ENCODE measurements at regions not wholly inside any gene's neighbourhood (a gene's known extent, or its start where the extent isn't known, plus 50 kb on each side); places are given as distances from the start of the nearest gene placed in this dataset.

GRCh38 chr3:150300852-150301517 is 107.1 kb upstream of the TSC22D2 start:
- H3K4me1 ChIP-seq (ENCODE audit: insufficient read depth, low read length), result peaks cover 38% of the 10 kb centered on the region
- H3K9ac ChIP-seq (ENCODE audit: low read depth, low read length), result no peak overlapping the region
- H3K36me3 ChIP-seq (ENCODE audit: insufficient read depth, low read length), result no peaks in the 10 kb centered on the region
- no peaks in the 10 kb centered on the region for H3K9me3 ChIP-seq (ENCODE audit: control insufficient read depth, insufficient read depth, low read length)

GRCh38 chr3:150300388-150300787 is 107.7 kb upstream of the TSC22D2 start:
- Histone ChIP-seq H3K36me3 (ENCODE audit: insufficient read depth, low read length) (no peaks in the 10 kb centered on the region), H3K9me3 (ENCODE audit: control insufficient read depth, insufficient read depth, low read length) (no peaks in the 10 kb centered on the region), H3K4me1 (ENCODE audit: insufficient read depth, low read length) (peaks cover 42% of the 10 kb centered on the region), H3K9ac (ENCODE audit: low read depth, low read length) (no peak overlapping the region)

GRCh38 chr3:150299201-150299600 is 108.9 kb upstream of the TSC22D2 start:
- H3K36me3 ChIP-seq (ENCODE audit: insufficient read depth, low read length), result no peaks in the 10 kb centered on the region
- no peaks in the 10 kb centered on the region for H3K9me3 ChIP-seq (ENCODE audit: control insufficient read depth, insufficient read depth, low read length)
- no peak overlapping the region for H3K9ac ChIP-seq (ENCODE audit: low read depth, low read length)
- peaks cover 48% of the 10 kb centered on the region for H3K4me1 ChIP-seq (ENCODE audit: insufficient read depth, low read length)

GRCh38 chr3:150296966-150297365 is 111.1 kb upstream of the TSC22D2 start:
- Histone ChIP-seq H3K36me3 (ENCODE audit: insufficient read depth, low read length) (no peaks in the 10 kb centered on the region), H3K9me3 (ENCODE audit: control insufficient read depth, insufficient read depth, low read length) (no peaks in the 10 kb centered on the region), H3K4me1 (ENCODE audit: insufficient read depth, low read length) (peaks cover 48% of the 10 kb centered on the region), H3K9ac (ENCODE audit: low read depth, low read length) (no peak overlapping the region)

- peaks cover 44% of the 10 kb centered on the region for H3K4me1 ChIP-seq (ENCODE audit: insufficient read depth, low read length)
These were observed 111.9 kb upstream of the TSC22D2 start for GRCh38 chr3:150296123-150296735.

GRCh38 chr3:150293401-150294001 is 114.6 kb upstream of the TSC22D2 start:
- no peak overlapping the region for H3K9ac ChIP-seq (ENCODE audit: low read depth, low read length)
- peaks cover 28% of the 10 kb centered on the region for H3K4me1 ChIP-seq (ENCODE audit: insufficient read depth, low read length)
- no peaks in the 10 kb centered on the region for H3K9me3 ChIP-seq (ENCODE audit: control insufficient read depth, insufficient read depth, low read length)
- H3K36me3 ChIP-seq (ENCODE audit: insufficient read depth, low read length), result no peaks in the 10 kb centered on the region

More at GRCh38 chr3:150296123-150296735, 111.9 kb upstream of the TSC22D2 start:
- no peaks in the 10 kb centered on the region for H3K36me3 ChIP-seq (ENCODE audit: insufficient read depth, low read length)
- H3K9me3 ChIP-seq (ENCODE audit: control insufficient read depth, insufficient read depth, low read length), result no peaks in the 10 kb centered on the region
- no peak overlapping the region for H3K9ac ChIP-seq (ENCODE audit: low read depth, low read length)

GRCh38 chr3:150292891-150293290 is 115.2 kb upstream of the TSC22D2 start:
- no peak overlapping the region for H3K9ac ChIP-seq (ENCODE audit: low read depth, low read length)
- no peaks in the 10 kb centered on the region for H3K36me3 ChIP-seq (ENCODE audit: insufficient read depth, low read length)
- H3K9me3 ChIP-seq (ENCODE audit: control insufficient read depth, insufficient read depth, low read length), result no peaks in the 10 kb centered on the region
- peaks cover 27% of the 10 kb centered on the region for H3K4me1 ChIP-seq (ENCODE audit: insufficient read depth, low read length)

GRCh38 chr3:150291515-150291914 is 116.6 kb upstream of the TSC22D2 start:
- Histone ChIP-seq H3K36me3 (ENCODE audit: insufficient read depth, low read length) (no peaks in the 10 kb centered on the region), H3K9me3 (ENCODE audit: control insufficient read depth, insufficient read depth, low read length) (no peaks in the 10 kb centered on the region), H3K9ac (ENCODE audit: low read depth, low read length) (no peak overlapping the region), H3K4me1 (ENCODE audit: insufficient read depth, low read length) (peaks cover 15% of the 10 kb centered on the region)

- H3K9me3 ChIP-seq (ENCODE audit: control insufficient read depth, insufficient read depth, low read length), result no peaks in the 10 kb centered on the region
- no peak overlapping the region for H3K9ac ChIP-seq (ENCODE audit: low read depth, low read length)
- 0 out of 2 replicates have a peak, but pooled peaks cover 4% of the 10 kb centered on the region for H3K4me1 ChIP-seq (ENCODE audit: insufficient read depth, low read length)
- no peaks in the 10 kb centered on the region for H3K36me3 ChIP-seq (ENCODE audit: insufficient read depth, low read length)
These were observed 121.5 kb upstream of the TSC22D2 start for GRCh38 chr3:150286390-150287147.

GRCh38 chr3:150285601-150286000 is 122.5 kb upstream of the TSC22D2 start:
- no peaks in the 10 kb centered on the region for H3K9me3 ChIP-seq (ENCODE audit: control insufficient read depth, insufficient read depth, low read length)
- 0 out of 2 replicates have a peak, but pooled peaks cover 4% of the 10 kb centered on the region for H3K4me1 ChIP-seq (ENCODE audit: insufficient read depth, low read length)
- H3K36me3 ChIP-seq (ENCODE audit: insufficient read depth, low read length), result no peaks in the 10 kb centered on the region
- no peak overlapping the region for H3K9ac ChIP-seq (ENCODE audit: low read depth, low read length)

GRCh38 chr3:150278843-150279381 is 129.2 kb upstream of the TSC22D2 start:
- H3K4me1 ChIP-seq (ENCODE audit: insufficient read depth, low read length), result peaks cover 5% of the 10 kb centered on the region
- H3K9ac ChIP-seq (ENCODE audit: low read depth, low read length), result no peak overlapping the region
- no peaks in the 10 kb centered on the region for H3K9me3 ChIP-seq (ENCODE audit: control insufficient read depth, insufficient read depth, low read length)
- no peaks in the 10 kb centered on the region for H3K36me3 ChIP-seq (ENCODE audit: insufficient read depth, low read length)

GRCh38 chr3:150278195-150278594 is 129.9 kb upstream of the TSC22D2 start:
- Histone ChIP-seq H3K36me3 (ENCODE audit: insufficient read depth, low read length) (no peaks in the 10 kb centered on the region), H3K9me3 (ENCODE audit: control insufficient read depth, insufficient read depth, low read length) (no peaks in the 10 kb centered on the region), H3K4me1 (ENCODE audit: insufficient read depth, low read length) (peaks cover 5% of the 10 kb centered on the region), H3K9ac (ENCODE audit: low read depth, low read length) (no peak overlapping the region)

- peaks cover 5% of the 10 kb centered on the region for H3K4me1 ChIP-seq (ENCODE audit: insufficient read depth, low read length)
- H3K36me3 ChIP-seq (ENCODE audit: insufficient read depth, low read length), result no peaks in the 10 kb centered on the region
- H3K9me3 ChIP-seq (ENCODE audit: control insufficient read depth, insufficient read depth, low read length), result no peaks in the 10 kb centered on the region
- no peak overlapping the region for H3K9ac ChIP-seq (ENCODE audit: low read depth, low read length)
These were observed 130.7 kb upstream of the TSC22D2 start for GRCh38 chr3:150277444-150277843.

- peaks cover 5% of the 10 kb centered on the region for H3K4me1 ChIP-seq (ENCODE audit: insufficient read depth, low read length)
These were observed 132.2 kb upstream of the TSC22D2 start for GRCh38 chr3:150275941-150276340.

More at GRCh38 chr3:150275941-150276340, 132.2 kb upstream of the TSC22D2 start:
- H3K9ac ChIP-seq (ENCODE audit: low read depth, low read length), result no peak overlapping the region
- H3K9me3 ChIP-seq (ENCODE audit: control insufficient read depth, insufficient read depth, low read length), result no peaks in the 10 kb centered on the region
- no peaks in the 10 kb centered on the region for H3K36me3 ChIP-seq (ENCODE audit: insufficient read depth, low read length)

Measured in ES-I3 (cell line).